Lung (tissue), 11 donors: ENCODE measurements at regions not wholly inside any gene's neighbourhood (a gene's known extent, or its start where the extent isn't known, plus 50 kb on each side); places are given as distances from the start of the nearest gene placed in this dataset.

Experiments used
- ATAC-seq: fragments of 200-7000 bp; cut with Tn5 transposase; one replicate; pipeline ENCODE4 v1.9.1; 2020; ENCODE audit warnings: moderate number of reproducible peaks; ENCODE audit not compliant: insufficient read depth, low FRiP score
- DNase-seq, 3 donors: peaks; one replicate each; pipeline ENCODE4 v3.0.0-alpha.2; 2013 to 2017
- H3K27ac ChIP-seq, 2 donors: one replicate each; pipeline ENCODE4 v1.5.1; 2013; ENCODE audit warnings: mild to moderate bottlenecking in 2 of 2, moderate library complexity in 2 of 2, control low read depth in 1 of 2, inconsistent platforms in 1 of 2, low read depth in 1 of 2, low read length in 1 of 2
- H3K27me3 ChIP-seq, 3 donors: one replicate each; pipeline ENCODE4 v1.5.1; 2013; ENCODE audit warnings: low read length in 2 of 3; ENCODE audit not compliant: control insufficient read depth in 3 of 3, insufficient read depth in 3 of 3
- H3K36me3 ChIP-seq, 4 donors: one replicate each; pipeline ENCODE4 v1.5.1; 2013; ENCODE audit warnings: low read length in 4 of 4, mild to moderate bottlenecking in 1 of 4, moderate library complexity in 1 of 4; ENCODE audit not compliant: control insufficient read depth in 4 of 4, insufficient read depth in 4 of 4
- H3K4me1 ChIP-seq, 5 donors: one replicate each; pipeline ENCODE4 v1.5.1; 2013; ENCODE audit warnings: low read length in 5 of 5, mild to moderate bottlenecking in 2 of 5, moderate library complexity in 1 of 5; ENCODE audit not compliant: control insufficient read depth in 5 of 5, insufficient read depth in 5 of 5
- H3K4me3 ChIP-seq: one replicate; pipeline ENCODE4 v1.5.1; 2013; ENCODE audit warnings: mild to moderate bottlenecking, control low read depth, moderate library complexity
- H3K9ac ChIP-seq, 2 donors: one replicate each; pipeline ENCODE4 v1.5.1; 2013; ENCODE audit warnings: low read length in 2 of 2, control low read depth in 1 of 2; ENCODE audit not compliant: insufficient read depth in 1 of 2
- H3K9me3 ChIP-seq, 4 donors: one replicate each; pipeline ENCODE4 v1.5.1; 2013; ENCODE audit warnings: low read length in 3 of 4, mild to moderate bottlenecking in 1 of 4, moderate library complexity in 1 of 4; ENCODE audit not compliant: control insufficient read depth in 4 of 4, insufficient read depth in 3 of 4
- WGBS, 2 donors: extraction: QIAGEN DNeasy Blood & Tissue Kit; methylation state at CpG; one replicate each; pipeline ENCODE4 v1.1.7; 2013; 5-methylcytosine and 5-hydroxymethylcytosine counted together
- TF ChIP-seq, protein P1 (sequence below): IDR thresholded peaks from 2 replicates; pipeline ENCODE4 v1.5.1; 2012; ENCODE audit warnings: mild to moderate bottlenecking; ENCODE audit errors: control extremely low read depth, extremely low read depth
- donor health status: control.
- donor health status: control.
- donor health status: Bipolar disorder and iron deficiency.
- donor health status: healthy.
- donor health status: DM: yes; HTN: yes; CAD: no.

DNA sequence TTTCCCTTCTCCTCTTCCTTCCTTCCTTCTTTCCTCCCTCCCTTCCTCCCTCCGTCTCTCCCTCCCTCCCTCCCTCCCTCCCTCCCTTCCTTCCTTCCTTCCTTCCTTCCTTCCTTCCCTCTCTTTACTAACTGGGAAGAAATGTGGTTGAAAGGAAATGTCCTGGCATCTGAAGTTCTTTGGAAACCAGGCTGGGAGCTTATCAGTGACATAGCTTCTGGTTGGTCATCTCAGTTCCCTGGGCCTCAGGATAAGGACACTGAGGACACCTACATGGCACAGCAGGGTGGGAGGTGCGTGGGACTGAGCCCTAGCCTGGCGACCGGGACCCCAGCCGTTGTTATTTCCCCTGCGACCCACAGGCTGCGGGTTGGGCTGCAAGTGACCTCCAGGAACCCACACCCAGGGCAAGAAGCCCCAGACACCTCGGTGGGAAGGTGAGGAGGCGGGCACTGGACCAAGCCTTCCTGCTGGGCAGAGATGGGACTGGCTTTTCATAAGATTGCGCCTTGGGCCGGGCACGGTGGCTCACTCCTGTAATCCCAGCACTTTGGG lies 1486.5 kb downstream of the TBC1D22A start:
- Histone ChIP-seq H3K9ac (no peak overlapping the region), H3K4me1 (peaks cover 0 to 4% (median 0%) of the 10 kb centered on the region in 5 donors), H3K27ac (no peak overlapping the region), H3K4me3 (no peak overlapping the region), H3K27me3 (peaks cover 0 to 32% (median 2%) of the 10 kb centered on the region in 3 donors), H3K36me3 (no peaks in the 10 kb centered on the region), H3K9me3 (no peaks in the 10 kb centered on the region)
- WGBS, 2 donors, result 70 to 83% methylated on average over 8 to 10 of the region's 12 CpGs
- TF ChIP-seq, protein P1, sequence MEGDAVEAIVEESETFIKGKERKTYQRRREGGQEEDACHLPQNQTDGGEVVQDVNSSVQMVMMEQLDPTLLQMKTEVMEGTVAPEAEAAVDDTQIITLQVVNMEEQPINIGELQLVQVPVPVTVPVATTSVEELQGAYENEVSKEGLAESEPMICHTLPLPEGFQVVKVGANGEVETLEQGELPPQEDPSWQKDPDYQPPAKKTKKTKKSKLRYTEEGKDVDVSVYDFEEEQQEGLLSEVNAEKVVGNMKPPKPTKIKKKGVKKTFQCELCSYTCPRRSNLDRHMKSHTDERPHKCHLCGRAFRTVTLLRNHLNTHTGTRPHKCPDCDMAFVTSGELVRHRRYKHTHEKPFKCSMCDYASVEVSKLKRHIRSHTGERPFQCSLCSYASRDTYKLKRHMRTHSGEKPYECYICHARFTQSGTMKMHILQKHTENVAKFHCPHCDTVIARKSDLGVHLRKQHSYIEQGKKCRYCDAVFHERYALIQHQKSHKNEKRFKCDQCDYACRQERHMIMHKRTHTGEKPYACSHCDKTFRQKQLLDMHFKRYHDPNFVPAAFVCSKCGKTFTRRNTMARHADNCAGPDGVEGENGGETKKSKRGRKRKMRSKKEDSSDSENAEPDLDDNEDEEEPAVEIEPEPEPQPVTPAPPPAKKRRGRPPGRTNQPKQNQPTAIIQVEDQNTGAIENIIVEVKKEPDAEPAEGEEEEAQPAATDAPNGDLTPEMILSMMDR, result no peak
- ATAC-seq, result no peak
- DNase-seq, result no peak

DNA sequence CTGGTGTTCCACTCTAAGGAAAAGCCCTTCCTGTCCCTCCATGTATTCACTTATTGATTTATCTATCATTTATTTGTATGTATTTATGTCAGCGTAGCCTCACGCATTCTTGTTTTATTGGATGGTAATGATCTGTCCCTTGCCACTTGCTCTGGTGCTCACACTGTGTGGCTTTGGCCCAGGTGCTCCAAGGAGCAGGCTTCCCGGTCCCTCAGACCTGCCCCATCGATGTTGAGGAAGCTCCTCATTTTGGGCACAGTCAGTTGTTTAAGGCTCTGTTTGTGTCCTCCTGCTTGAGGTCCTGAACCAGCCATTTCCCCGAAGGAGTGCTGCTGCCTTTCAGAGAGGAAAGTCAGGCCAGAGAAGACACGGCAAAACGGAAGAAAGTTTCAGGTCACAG lies 1485.4 kb downstream of the TBC1D22A start:
- no peak overlapping the region for H3K27ac ChIP-seq
- no peaks in the 10 kb centered on the region for H3K9me3 ChIP-seq
- no peak for ATAC-seq
- peaks cover 0 to 32% (median 2%) of the 10 kb centered on the region in 3 donors for H3K27me3 ChIP-seq
- H3K9ac ChIP-seq, result no peak overlapping the region
- no peak for DNase-seq
- H3K4me1 ChIP-seq, result no peaks in the 10 kb centered on the region
- 85 to 88% methylated on average over 7 of the region's 7 CpGs for WGBS, 2 donors
- TF ChIP-seq, protein P1, result no peak
- no peaks in the 10 kb centered on the region for H3K36me3 ChIP-seq
- H3K4me3 ChIP-seq, result no peak overlapping the region

DNA sequence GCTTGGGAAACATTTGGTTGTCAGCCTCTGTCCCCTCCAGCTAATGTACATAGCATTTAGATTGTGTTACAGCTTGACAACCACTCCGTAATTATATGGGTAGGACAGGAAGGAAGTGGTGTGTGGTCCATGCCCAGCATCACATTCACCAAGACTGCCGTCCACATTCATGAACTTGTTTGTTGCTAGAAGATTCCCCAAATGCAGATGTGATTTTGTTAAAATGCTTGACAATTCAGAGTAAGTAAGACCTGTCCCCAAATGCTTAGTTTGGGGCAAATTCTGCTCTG lies 1482.7 kb downstream of the TBC1D22A start:
- DNase-seq, result no peak
- no peak overlapping the region for H3K27ac ChIP-seq
- H3K9ac ChIP-seq, result no peak overlapping the region
- no peaks in the 10 kb centered on the region for H3K9me3 ChIP-seq
- WGBS, 2 donors, result 19 to 42% methylated on average over 2 of the region's 2 CpGs
- H3K4me3 ChIP-seq, result no peak overlapping the region
- ATAC-seq, result no peak
- TF ChIP-seq, protein P1, result no peak
- H3K27me3 ChIP-seq, result peaks cover 0 to 23% (median 0%) of the 10 kb centered on the region in 3 donors
- H3K4me1 ChIP-seq, result no peaks in the 10 kb centered on the region
- no peaks in the 10 kb centered on the region for H3K36me3 ChIP-seq
